ENCODE measurements at regions not wholly inside any gene's neighbourhood (a gene's known extent, or its start where the extent isn't known, plus 50 kb on each side); places are given as distances from the start of the nearest gene placed in this dataset.

- DNase-seq, result peak; percentile 34
Observed at GRCh38 chr3:72336821-72337479, 511.3 kb downstream of the SHQ1 start.

- no peak for DNase-seq
Observed at GRCh38 chr3:72336114-72336651, 512.1 kb downstream of the SHQ1 start.

- no peak for DNase-seq
Observed at GRCh38 chr3:72335458-72336095, 512.7 kb downstream of the SHQ1 start.

- no peak for DNase-seq
Observed at GRCh38 chr3:72334681-72335457, 513.4 kb downstream of the SHQ1 start.

- no peak for DNase-seq
Observed at GRCh38 chr3:72332689-72333088, 515.6 kb downstream of the SHQ1 start.

GRCh38 chr3:72332036-72332435 lies 516.2 kb downstream of the SHQ1 start:
- no peak for DNase-seq

GRCh38 chr3:72331076-72331475 lies 517.2 kb downstream of the SHQ1 start:
- DNase-seq, result peak; percentile 10

GRCh38 chr3:72329354-72329753 lies 518.9 kb downstream of the SHQ1 start:
- DNase-seq, result peak; percentile 71

- no peak for DNase-seq
Observed at GRCh38 chr3:72328755-72329277, 519.4 kb downstream of the SHQ1 start.

GRCh38 chr3:72327008-72327407 lies 521.2 kb downstream of the SHQ1 start:
- no peak for DNase-seq

- no peak for DNase-seq
Observed at GRCh38 chr3:72324253-72324811, 523.9 kb downstream of the SHQ1 start.

- no peak for DNase-seq
Observed at GRCh38 chr3:72323773-72324172, 524.5 kb downstream of the SHQ1 start.

GRCh38 chr3:72322264-72322976 lies 525.8 kb downstream of the SHQ1 start:
- no peak for DNase-seq

GRCh38 chr3:72320955-72321303 lies 527.3 kb downstream of the SHQ1 start:
- no peak for DNase-seq

GRCh38 chr3:72320095-72320954 lies 527.9 kb downstream of the SHQ1 start:
- DNase-seq, result no peak

- DNase-seq, result no peak
Observed at GRCh38 chr3:72319194-72320094, 528.8 kb downstream of the SHQ1 start.

GRCh38 chr3:72318504-72319193 lies 529.6 kb downstream of the SHQ1 start:
- DNase-seq, result no peak

- DNase-seq, result no peak
Observed at GRCh38 chr3:72317491-72317890, 530.8 kb downstream of the SHQ1 start.

GRCh38 chr3:72316501-72317279 lies 531.6 kb downstream of the SHQ1 start:
- no peak for DNase-seq

All from NCI-H1105 (cell line).